ENCODE measurements at regions not wholly inside any gene's neighbourhood (a gene's known extent, or its start where the extent isn't known, plus 50 kb on each side); places are given as distances from the start of the nearest gene placed in this dataset.
"Not testable (repeated sequence)": the region's sequence is repeated elsewhere in the genome, so short reads cannot be mapped to it uniquely, and the experiment has no call there.

DNA sequence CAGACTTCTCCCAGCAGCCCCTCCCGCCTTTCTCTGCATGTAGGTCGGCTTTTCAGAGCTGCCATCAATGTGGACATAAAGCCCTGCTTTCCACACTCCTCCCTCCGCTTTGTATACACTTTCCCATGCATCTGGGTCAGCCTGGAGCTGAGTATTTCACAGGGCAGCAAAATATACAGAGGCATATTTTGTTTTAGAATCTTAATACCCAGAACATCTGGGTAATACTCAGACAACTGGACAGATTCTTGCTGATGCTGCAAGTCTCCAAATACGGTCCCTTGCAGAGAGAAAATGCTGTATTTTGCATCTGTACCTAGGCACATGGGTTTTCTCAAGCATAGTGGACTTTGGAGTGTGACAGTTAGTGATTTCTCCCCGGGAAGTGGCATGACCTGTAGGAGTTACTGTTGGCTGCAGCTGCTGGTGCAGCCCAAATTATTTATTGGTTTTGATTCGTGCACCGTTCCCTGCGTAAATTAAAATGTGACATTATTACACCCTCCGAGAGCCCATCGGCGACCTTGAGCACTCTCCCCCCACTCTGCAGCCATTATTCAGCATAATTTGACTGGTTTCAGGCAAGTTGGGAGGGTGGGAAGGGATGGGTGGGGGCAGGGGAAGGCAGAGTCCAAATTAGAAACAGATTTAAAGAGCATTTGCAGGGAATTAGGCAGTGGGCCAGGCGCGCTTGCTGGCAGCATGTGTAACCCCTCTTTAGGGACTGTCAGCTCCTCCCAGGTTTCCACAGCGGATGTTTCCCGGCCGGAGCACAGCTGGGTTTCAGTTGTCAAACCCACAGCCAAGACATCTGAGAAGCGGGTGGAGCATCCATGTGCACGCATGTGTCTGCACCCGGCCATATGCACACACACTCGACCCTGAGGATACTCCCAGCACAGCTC lies 100.8 kb downstream of the CPN2 start:
- DNase-seq, result no peak

DNA sequence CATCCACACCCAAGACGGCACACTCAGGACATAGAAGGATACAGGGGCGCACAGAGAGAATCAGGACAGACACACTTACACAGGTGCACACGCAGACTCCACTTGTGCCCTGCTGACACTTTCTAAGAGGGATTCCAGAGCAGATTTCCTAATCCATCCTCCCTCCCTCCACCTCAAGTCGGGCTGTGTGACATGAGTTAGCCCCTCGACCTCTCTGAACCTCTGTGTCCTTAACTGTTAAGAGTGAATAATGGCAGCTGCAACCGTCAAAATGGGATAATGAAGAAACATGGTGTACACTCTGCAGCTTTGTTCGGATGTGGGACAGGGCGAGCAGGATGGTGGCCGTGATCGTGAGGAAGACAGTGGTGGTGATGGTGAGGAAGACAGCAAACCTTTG lies 100.1 kb downstream of the CPN2 start:
- DNase-seq, result no peak

DNA sequence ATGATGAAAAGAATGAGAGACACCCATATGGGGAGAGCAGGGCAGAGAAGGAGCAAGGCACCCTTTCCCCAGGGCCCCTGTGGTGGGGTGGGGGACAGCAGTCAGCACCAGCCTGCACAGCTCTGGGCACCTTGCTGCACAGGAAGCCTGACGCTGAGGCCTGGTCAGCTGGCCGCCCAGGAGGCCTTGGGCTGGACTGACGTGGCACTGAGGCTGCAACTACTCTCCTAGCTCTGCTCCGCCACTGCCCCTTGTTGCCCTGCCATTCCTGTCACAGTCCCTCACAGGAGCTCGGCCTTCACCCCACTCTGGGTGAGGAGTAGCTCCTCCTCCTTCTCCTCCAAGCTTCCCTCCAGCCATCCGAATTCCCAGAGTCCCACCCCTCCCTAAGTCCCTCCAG lies 99.7 kb downstream of the CPN2 start:
- no peak for DNase-seq

DNA sequence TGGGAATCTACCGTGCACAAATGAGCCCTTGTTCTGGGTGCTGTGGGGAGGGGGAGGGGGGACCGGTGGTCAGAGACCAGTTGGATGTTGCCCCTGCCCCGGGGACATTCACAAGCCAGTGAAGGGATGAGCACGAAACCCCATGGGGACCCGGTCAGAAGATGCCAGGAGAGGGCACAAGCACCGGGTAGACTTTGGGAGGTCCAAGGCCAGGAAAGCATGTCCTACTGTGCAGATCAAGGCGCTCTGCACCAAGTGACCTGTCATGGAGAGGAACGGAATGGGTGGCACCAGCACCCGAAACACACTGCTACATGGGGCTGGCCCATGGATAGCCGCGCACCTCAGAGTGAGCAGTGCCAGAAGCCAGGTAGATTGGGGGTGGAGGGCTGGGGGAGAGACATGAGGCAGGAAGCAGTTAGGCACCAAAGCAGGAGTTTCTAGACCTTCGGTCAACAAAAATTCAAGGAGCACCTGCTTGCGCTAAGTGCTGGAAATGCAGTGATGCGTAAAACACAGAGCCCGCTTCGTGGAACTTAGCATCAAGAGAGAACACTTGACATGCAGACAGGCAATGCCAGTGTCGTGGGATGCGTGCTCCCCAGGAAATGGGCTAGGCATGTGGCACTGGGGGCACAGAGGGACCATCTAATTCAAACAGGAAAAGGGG lies 99.1 kb downstream of the CPN2 start:
- no peak for DNase-seq

DNA sequence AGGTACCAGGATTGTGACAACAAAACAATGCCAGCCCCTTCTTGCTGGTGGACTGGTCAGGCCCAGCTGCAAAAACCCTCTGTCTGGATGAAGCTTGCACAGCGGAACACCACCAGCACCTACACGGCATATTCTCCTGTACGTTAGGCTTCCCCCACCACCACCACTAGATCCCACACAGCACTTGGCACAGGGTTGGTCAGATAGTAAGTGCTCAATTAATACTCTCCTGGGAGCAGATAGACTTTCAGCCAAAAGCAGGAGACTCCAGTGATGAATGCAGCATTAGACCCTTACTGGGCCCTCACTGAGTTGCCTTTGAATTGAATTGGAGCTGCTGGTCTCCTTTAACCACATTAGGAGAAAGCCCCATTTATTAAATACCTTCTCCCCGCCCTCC lies 97.9 kb downstream of the CPN2 start:
- no peak for DNase-seq

DNA sequence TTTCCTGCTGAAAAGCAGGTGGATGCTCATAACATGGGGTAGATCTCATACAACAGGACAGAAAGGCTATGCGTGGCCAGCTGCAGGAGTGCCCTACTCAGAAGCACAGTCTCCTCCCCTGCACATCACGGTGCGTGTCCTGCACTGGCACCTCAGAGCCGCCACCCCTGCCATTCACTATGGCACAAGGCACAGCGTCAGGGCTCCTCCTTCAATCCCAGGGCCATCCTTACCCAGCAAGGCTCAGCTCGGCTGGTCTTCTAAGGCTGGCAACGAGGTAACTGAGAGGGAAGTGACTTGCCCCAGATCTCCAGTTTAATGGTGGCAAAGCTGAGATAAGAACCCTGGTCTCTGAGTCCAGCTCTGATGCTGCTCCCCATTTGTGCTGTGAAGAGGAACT lies 97.1 kb downstream of the CPN2 start:
- no peak for DNase-seq

DNA sequence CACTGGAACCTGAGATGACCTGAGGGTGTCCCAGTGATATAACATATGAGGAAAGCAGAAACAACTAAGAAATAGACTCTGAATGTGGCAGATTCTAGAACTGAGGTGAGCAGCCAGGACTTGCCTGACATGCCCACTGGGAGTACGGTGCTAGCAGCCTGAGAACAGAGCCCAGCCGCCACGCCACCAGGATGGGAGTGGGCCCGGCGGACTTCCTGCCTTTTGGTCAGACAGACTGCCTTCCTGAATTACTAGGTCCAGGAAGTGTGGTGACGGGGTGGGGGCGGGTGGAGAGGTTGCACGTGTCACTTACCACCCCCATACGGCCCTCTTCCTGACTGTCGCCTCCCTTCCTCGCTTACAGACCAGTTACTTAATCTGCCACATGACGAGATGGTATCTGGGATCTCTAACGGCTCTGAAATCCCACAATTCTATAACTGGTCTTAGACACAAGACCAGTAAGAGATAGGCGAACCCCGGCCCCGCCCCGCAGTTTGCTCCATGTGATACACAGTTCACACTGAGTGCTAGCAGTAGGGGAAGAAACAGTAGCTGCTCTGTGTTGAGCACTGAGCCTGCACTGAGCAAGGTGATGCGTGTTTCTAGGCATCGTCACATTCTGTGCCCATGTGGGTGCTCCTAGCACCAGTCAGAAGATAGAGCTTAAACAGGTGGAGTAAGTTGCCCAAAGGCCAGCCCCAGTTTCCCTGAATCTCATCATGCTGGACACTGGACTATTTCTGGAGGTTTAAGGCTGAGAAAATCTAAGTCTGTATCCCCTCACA lies 95.7 kb downstream of the CPN2 start:
- DNase-seq, result no peak

DNA sequence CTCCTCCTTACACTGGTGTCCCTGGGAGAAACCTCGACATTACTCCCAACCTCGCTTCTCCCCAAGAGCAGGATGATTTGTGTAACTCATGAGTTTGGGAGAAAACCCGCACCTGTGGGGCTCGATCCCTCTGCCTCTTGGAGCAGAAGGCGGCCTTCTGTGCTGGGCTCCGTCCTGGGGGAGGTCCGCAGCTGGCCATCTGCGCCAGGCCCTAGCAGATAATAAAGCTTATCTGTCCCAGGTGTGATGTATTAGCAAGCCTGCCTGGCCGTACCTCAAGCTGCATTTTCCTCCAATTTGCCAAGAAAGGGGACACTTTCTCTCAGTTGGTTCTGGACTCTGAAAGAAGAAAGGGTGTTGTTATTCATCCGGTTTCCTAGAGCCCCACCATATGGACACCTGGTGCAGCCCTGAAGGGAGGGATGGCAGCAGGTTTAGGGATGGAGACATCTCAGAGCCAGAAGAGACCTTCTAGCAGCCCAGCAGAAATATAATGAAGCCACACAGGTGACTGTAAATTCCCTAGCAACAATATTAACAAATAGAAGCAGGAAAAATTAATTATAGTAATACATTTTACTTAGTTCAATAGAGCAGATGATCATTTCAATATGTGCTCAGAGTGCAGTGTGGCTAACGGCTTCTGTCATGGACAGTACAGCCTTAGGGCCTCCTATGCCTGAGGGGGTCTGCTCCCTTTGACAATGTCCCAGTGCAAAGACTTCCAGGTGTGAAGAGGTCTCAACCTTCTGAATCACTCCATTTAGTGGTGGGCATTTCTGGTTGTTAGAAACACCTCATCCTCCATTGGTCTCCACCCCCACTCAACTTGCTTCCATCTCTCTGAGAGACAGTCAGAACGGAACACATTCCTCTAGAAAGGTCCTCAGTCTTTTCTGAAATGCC lies 94.8 kb downstream of the CPN2 start:
- DNase-seq, result no peak

DNA sequence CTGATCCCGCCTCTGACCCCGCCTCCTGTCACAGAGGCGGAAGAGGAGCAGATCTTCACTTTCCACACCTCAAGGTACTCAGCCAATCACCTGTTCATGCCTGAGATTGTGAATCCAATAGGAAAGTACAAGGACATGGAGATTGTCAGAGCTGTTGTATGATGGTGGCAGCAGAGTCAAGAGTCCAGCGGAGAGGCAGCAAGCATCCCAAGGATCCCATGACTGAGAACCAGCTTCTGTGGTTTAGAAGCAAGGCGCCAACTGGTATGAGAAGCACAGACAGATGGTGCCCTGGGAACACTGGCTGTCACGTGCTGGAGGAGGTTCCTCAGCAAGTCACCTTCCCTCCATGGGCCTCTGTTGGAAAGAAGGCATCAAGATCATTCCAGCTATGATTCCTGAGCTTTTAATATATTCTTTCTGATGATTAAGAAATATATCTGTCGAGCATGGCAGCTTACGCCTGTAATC lies 93.9 kb downstream of the CPN2 start:
- DNase-seq, result no peak

DNA sequence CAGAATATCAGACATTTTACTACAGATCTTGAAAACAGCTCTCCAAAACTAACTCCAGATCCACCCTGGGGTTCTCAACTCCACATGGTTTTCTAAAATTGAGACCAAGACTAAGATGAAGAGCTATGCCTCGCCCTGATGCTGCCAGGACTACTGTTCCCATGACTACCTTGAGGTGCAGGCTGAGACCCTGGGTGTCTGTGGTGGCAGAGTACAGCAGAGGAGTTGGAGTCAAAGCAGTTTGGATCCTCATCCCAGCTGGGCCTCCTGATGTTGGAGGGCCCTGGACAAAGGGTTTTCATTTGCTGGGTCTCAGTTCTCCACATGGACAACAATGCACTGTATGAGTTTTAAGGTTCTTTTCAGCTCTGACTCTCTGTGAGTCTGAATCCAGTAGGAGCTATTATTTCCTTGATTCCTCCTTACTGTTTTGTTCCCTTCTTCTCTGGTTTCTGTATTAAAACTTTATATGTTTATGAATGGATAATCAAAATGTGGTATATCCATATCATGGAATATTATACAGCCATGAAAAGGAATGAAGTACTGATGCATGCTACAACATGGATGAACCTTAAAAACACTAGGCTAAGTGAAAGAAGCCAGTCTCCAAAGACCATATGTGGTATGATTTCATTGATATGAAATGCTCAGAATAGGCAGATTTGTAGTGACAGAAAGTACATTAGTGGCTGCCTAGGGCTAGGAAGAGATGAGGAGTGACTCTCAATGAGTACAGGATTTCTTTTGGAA lies 93.0 kb downstream of the CPN2 start:
- DNase-seq, result no peak

DNA sequence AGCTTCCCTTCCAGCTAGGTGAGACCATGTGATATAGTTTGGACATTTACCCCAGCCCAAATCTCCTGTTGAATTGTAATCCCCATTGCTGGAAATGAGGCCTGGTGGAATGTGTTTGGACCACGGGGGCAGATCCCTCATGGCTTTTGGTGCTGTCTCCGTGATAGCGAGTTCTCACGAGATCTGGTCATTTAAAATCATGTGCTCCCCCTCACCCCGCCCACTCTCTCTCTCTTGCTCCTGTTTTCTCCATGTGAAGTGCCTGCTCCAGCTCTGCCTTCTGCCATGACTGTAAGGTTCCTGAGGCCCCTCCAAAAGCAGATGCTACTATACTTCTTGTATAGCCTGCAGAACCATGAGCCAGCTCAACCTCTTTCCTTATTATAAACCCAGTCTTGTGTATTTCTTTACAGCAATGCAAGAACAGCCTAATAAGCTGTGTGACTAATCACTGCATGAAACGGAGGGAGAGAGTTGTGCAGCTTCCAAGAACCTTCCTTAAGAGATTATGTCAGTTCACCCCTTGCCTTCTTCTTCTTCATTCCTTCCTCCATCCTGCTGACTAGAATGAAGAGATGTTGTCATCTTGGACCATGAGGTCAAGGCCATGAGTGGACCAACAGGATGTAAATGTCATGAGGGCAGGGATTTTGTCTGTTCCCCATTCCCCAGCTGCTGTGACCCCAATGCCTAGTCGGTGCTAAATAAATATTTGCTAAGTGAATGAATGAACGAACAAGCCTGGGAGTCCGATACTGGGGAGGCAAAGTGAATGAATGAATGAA lies 91.0 kb downstream of the CPN2 start:
- DNase-seq, result no peak

DNA sequence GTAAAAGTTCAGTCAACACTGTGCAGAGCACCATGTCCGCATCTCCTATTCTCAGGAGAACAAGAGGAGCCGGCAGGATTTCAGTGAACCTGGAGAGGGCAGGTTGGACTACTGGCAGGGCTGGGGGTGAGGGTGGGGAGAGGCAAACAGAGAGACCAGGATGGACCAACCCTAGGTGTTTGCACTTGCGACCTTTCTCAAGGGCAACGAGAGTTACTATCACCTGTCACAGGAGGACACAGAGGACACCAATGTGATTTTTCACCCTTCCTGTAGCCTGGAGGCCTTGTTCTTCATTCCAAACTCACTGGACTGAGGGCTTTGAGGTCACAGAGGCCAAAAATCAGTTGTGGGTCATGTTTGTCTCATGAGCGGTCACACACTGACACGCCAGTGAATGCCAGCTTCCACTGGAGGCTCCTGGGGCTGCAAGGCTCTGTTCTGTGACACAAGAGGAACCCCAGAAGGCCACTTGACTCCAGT lies 89.5 kb downstream of the CPN2 start:
- DNase-seq, result no peak

DNA sequence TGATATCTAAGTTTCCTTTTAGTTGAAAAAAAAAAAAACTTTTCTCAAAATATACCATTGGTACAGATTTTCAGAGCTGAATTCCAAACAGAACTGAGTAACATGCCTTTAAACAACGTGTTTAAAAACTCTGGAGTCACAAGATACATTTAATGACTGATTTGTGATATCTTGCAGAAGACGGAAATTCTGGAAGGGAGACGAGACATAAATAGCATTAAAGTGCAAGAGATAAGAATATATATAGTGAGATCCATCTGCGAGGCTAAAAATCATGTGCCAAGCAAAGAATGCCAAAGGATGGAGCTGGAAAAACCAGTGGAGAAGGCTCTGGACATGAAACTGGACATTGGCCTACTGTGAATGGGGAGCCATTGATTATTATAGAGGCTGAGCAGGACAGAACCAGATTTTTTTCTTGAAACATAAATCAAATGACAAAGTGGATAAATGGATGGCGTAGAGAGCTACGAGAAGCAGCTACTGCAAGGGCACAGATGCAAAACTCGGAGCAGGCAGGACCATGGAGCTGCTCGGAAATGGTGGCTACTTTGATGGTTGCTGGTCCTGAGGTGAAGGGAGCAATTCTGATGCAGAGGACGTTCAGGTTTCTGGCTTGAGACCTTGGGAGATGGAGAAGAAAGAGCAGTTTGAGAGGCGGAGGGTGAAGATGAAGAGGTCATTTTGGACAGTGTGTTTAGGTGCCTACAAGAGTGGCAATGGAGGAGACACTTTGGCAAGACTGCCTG lies 88.8 kb downstream of the CPN2 start:
- no peak for DNase-seq

DNA sequence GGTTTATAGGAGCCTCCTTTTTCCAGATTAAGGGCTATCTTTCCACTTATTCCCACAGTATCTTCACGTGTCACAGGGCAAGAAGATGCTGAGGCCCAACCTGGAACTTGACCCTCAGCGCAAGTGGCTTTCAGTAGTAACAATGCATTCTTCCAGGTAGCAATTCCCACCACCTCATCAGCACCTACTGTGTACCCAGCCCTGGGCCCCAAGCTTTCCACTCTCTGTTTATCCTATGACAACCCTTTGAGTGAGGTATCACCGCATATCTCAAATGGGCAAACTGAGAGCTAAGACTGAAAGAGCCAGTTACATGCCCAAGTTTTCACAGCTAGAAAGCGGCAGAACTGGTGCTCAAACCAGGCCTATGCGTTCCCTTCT lies 88.2 kb downstream of the CPN2 start:
- DNase-seq, result no peak

DNA sequence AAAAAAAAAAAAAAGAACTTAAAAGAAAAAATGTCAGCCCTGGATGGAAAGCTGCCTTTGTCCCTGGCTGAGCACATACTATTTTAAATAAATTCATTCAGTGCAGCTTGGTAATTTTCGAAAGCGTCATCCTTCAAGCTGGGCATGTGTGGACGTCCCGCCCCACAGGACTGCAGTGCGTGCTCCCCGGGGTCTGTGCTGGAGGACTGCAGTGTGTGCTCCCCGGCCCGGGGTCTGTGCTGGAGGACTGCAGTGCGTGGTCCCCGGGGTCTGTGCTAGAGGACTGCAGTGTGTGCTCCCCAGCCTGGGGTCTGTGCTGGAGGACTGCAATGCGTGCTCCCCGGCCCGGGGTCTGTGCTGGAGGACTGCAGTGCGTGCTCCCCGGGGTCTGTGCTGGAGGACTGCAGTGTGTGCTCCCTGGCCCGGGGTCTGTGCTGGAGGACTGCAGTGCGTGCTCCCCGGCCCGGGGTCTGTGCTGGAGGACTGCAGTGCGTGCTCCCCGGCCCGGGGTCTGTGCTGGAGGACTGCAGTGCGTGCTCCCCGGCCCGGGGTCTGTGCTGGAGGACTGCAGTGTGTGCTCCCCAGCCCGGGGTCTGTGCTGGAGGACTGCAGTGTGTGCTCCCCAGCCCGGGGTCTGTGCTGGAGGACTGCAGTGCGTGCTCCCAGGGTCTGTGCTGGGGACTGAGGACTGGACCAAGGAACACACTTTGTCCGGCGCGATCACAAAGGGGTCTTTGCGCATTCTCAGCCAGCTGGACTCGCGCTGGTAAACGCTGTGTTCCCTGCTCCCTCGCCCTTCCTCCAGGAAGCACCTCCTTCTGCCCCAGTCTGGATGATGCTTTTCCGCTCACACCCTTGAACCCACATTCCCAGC lies 86.3 kb downstream of the CPN2 start:
- not testable (repeated sequence) for DNase-seq

DNA sequence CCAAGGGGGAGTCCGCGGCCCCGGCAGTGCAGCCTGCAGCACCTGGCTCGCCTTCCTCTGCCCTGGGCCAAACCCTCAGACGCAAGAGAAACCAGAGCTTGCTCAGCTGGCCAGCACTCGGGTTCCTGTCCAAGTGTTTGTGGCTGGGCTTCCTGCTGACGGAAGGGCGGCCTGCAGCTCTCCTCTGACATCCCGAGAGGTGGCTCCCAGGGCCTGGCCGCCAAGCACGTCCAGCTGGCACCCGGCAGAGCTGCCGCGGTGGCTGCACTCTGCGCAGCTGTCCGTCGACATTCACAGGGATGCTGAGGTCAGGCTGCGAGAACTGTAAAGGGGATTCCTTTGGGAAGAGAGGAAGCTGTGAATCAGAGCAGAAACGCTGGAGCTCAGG lies 85.6 kb downstream of the CPN2 start:
- no peak for DNase-seq

DNA sequence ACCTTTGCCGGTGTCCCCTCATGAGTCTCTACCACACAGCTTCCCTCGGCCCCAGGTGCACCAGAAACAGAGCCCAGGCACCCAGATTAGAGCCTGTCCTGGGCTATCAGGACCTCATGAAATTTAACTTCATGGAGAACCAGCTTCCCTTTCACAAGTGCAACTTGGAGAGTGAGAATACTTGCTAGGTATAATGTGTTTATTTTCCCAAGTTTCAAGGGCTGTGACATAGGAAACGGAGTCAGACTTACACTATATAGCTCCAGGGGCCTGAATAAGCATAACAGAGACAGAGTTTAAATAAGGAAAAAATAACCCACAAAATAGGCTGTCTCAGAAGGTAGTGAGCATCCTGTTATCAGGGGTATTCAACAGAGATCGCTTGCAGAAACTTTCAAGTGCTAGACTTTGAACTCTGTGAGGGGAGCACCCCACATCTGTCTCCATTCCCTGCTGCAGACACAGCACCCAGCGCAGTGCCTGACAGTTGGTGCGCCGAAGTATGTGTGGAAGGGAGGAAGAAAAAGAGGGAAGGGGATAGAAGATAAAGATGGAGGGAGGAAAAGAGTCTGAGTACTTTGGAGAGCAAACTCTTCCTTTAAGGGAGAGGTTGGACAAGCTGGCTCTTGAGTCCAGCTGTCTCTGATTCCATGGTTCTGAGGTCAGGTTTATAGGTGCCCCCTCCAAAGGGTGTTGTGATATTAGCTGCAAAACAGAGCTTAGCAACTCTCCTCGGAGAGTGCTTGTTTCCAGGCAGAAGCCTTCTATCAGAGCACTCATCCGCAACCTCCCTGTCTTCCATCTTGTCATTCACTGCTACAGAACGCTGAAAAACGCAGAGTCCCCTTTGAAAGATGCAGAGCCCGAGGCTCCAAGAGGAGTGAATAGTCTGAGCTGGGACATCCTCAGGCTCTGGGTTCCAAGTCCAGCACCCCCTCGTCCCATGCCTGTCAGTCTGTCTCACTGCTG lies 84.8 kb downstream of the CPN2 start:
- DNase-seq, result no peak
